ENCODE measurements at regions not wholly inside any gene's neighbourhood (a gene's known extent, or its start where the extent isn't known, plus 50 kb on each side); places are given as distances from the start of the nearest gene placed in this dataset.

DNA sequence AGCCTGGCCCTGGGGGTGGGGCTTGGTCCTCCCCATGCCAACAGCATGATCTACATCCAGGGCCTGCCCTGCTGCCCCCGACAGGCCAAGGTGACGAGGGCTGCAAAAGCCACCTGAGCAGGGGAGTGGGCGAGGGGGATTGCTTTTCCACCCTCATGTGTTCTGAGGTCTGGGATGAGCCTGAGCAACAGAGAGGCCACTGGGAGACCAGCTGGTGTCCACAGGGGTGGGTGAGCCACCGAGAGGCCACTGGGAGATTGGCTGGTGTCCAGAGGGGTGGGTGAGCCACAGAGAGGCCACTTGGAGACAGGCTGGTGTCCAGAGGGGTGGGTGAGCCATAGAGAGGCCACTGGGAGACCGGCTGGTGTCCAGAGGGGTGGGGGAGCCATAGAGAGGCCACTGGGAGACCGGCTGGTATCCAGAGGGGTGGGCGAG is 147.4 kb upstream of the GPC1 start:
- Mint-ChIP-seq H3K27ac (no peak overlapping the region), H3K27me3 (peaks cover 16% of the 10 kb centered on the region), H3K4me1 (no peaks in the 10 kb centered on the region), H3K36me3 (ENCODE audit: low read depth) (peaks cover 2% of the 10 kb centered on the region), H3K4me3 (no peak overlapping the region)
- ATAC-seq (no peak), DNase-seq (no peak)
- no peaks in the 10 kb centered on the region for H3K9me3 ChIP-seq (ENCODE audit: control insufficient read depth, low read length, poor library complexity, severe bottlenecking)

DNA sequence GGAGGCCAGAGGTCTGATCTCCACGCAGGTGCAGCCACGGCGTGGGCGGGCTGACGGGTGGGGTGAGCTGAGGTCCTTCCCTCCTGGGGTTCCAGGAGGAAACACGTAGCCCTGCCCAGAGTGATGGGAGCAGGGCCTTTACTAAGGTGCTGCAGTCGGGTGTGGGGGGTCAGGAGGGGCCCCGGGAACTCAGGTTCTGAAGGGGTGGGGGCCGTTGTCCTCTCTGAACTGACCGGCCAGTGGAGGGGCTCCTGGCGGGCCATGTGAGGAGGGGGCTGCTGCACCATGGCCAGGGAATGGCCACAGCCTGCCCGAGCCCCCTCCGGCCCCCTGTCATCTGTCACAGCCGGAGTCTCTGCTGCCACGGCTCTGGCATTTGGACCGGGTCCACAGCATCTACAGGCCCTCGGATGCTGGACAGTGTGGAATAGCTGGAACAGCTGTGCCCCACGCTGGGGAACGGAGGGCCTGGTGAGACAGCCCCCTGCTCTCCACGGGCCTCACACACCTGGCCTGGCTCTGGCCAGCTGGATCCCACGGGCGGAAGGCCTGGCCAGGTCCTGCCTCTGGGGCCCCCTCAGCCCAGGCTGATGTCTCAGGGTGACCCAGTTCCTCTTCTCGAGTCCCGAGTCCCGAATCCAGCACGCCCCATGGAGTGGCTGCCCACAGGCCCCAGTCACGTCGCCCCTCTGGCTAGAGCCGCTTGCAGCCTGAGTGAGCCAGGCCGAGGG is 145.6 kb upstream of the GPC1 start:
- Mint-ChIP-seq H3K4me3 (no peak overlapping the region), H3K4me1 (no peaks in the 10 kb centered on the region), H3K27me3 (peaks cover 18% of the 10 kb centered on the region), H3K27ac (no peak overlapping the region), H3K36me3 (ENCODE audit: low read depth) (peaks cover 2% of the 10 kb centered on the region)
- DNase-seq (no peak), ATAC-seq (no peak)
- H3K9me3 ChIP-seq (ENCODE audit: control insufficient read depth, low read length, poor library complexity, severe bottlenecking) = no peaks in the 10 kb centered on the region

DNA sequence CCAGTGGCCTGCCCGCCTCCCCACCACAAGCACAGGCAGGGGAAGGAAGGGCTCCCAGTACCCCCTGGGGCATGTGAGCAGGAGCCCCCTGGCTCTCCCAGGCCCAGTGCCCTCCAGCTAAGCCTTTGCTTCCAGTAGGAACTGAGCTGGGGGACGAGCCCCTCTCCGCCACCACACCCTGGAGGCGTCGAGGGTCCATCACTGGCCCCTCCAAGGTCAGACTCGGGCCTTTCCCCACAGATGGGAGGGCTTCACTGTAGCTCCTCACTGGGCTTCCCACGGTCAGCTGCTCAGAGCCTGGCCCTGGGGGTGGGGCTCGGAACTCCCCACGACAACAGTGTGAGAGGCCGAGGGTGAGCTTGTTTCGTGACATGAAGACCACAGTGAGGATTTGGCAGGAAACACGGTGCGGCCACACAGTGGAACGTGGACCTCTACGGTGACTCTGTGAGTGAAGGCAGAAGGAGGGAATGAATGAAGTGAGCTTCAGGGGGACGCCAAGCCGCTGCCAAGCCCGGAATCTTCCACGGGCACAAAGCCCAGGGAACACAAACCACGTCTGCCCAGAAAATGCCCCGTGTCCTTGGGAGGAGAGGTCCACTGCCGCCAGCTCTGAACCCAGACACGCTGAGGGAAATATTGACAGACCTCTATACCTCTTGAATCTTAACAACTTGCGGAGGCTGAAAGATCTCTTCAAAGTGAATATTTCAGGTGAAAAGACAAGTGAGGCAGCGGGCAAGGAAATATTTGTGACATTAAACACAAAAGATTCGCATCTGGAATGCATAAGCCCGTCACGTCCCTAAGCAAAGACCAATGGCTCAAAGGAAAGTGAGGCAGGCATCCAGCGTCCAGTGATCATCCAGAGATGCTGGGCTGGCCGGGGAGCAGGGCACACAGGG is 144.8 kb upstream of the GPC1 start:
- DNase-seq = no peak
- no peaks in the 10 kb centered on the region for H3K9me3 ChIP-seq (ENCODE audit: control insufficient read depth, low read length, poor library complexity, severe bottlenecking)
- H3K4me3 Mint-ChIP-seq = no peak overlapping the region
- peaks cover 2% of the 10 kb centered on the region for H3K36me3 Mint-ChIP-seq (ENCODE audit: low read depth)
- no peak overlapping the region for H3K27ac Mint-ChIP-seq
- no peak for ATAC-seq
- peaks cover 19% of the 10 kb centered on the region for H3K27me3 Mint-ChIP-seq
- H3K4me1 Mint-ChIP-seq = no peaks in the 10 kb centered on the region

DNA sequence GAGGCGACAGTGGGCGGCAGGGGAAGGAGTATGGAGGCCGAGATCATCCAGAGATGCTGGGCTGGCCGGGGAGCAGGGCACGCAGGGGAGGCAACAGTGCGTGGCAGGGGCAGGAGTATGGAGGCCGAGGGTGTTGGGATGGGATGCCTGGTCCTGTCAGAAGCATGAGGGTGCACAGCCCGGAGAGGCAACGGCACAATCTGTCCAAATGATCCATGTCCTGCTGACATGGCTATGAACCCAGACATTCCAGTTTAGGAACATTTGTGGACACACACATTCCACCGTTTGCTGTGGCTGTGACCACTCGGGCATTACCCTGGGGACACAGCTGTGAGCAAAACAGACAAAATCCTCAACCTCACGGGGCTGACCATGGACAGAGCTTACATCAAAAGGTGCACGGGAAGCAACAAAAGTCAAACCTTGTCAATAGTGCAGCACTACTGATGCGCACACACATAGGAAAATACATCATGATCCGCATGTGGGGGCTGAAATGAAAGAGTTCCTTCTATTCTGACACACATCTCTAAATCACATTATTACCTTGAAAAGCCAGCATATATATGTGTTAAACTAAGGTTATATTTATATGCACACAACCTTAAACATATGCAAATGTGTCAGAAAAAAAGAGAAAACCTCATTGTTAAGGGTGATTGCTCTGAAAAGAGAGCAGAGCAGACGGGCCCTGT is 144.0 kb upstream of the GPC1 start:
- Mint-ChIP-seq H3K4me3 (no peak overlapping the region), H3K36me3 (ENCODE audit: low read depth) (no peaks in the 10 kb centered on the region), H3K27me3 (peaks cover 25% of the 10 kb centered on the region), H3K4me1 (no peaks in the 10 kb centered on the region), H3K27ac (no peak overlapping the region)
- ATAC-seq (no peak), DNase-seq (no peak)
- H3K9me3 ChIP-seq (ENCODE audit: control insufficient read depth, low read length, poor library complexity, severe bottlenecking) = no peaks in the 10 kb centered on the region

DNA sequence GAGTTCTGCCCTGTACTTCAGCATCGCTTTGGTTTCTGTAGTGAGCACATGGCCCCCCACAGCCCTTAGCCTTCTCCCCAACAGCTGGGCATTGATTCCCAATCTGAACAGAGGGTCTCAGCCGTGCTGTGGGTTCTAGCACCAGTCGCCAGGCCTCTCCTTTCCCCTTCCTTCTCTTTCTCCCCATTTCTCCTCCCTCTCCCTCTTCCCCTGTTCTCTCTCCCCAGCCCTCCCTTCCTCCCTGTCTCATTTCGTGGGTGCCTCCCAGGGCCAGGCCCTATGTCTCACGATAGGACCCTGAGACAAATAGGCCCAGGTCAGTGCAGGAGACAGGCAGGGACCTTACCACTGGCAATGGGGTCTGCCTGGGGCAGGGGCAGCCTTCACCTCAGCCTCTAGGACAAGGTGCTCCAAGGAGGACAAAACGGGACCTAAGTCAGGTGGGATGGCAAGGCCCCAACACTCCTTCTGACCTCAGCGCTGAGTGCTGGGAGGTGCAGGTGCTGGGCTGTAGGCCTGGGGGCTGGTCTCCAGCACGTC is 143.4 kb upstream of the GPC1 start:
- Mint-ChIP-seq H3K36me3 (ENCODE audit: low read depth) (no peaks in the 10 kb centered on the region), H3K4me1 (no peaks in the 10 kb centered on the region), H3K27ac (no peak overlapping the region), H3K27me3 (peaks cover 26% of the 10 kb centered on the region), H3K4me3 (no peak overlapping the region)
- ATAC-seq (no peak), DNase-seq (no peak)
- H3K9me3 ChIP-seq (ENCODE audit: control insufficient read depth, low read length, poor library complexity, severe bottlenecking) = no peaks in the 10 kb centered on the region

DNA sequence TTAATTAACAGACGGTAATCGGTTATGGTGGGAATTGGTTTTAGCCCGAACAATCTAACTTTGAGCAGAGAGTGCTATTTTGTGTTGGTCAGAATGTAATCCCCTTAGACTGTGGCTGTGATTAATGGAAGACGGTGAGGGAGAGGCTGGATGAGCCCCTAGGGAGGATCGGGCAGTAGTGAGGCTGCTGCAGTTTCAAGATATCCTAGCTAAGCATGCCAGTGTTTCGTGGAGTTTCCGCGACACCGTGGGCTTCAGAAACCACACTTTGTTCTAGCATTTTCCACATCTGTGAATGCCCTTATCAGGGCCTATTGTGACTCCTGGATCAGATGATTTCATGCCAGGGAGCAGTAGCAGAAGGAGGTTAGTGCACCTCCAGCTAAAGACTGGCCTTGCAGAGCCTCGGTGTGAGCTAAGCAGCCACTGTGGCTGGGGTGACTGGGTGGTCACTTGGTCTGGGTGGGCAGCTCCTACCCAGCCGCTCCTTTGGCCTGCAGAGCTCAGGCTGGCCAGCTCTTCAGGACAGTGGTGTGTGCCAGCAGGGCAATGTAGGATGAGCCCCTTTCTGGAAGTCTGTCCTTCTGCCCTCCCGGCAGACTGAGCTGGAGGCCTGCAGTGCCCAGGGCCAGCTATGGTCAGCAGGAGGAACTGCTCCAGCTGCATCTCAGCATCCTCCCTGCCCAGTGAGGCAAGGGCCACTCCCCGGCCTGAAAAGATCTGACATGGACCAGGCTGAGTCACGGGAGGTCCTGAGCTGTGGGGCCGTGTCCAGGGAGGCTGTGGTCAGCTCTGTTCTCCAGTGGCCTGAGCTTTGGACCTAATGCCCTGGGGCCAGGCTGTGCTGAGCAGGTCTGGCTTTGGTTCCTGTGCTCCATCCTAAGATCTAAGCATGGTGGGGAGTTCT is 142.6 kb upstream of the GPC1 start:
- no peaks in the 10 kb centered on the region for H3K4me1 Mint-ChIP-seq

DNA sequence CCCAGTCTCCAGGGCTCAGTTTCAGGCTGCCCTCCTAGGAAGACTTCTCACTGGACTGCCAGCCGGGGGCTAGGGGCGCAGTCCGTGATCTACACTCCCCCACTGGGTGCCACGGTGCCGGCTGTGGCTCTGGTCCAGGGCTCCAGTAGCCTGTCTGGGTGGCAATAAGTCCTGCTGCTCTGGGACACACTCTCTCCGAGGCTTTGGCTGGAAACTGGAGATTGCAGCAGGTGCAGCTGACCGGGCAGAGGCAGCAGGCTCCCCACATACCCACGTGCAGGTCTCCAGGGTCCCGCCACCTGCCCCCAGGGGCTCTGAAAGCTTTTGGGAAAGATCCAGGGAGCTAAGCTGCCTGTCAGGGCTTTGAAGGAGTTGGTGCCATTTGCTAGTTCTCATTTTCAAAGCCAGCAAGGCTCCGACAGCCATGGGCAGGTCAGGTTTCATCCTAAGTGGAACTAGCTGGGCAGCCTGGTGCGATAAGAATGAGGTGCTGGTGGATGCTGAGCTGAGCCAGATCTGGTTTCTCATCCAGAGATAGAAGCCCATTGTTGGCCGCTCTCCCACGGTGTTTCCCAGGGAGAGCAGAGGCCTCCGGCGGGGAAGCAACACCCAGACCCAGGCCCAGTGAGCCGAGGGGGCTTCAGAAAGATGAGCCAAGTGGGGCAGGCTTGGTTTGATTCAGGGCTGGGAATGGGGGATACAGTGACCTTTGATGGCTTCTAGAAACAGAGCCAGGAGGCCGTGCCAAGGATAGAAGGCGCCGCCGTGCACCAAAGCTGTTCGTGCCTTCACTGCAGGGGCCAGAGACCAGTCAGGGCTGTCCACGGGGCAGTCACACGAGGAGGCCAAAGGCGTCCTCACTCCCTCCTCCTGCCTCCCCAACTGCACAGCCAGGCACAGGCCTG is 141.7 kb upstream of the GPC1 start:
- ATAC-seq (no peak), DNase-seq (no peak)
- Mint-ChIP-seq H3K4me1 (no peaks in the 10 kb centered on the region), H3K4me3 (no peak overlapping the region), H3K36me3 (ENCODE audit: low read depth) (no peaks in the 10 kb centered on the region), H3K27me3 (peaks cover 26% of the 10 kb centered on the region), H3K27ac (no peak overlapping the region)
- H3K9me3 ChIP-seq (ENCODE audit: control insufficient read depth, low read length, poor library complexity, severe bottlenecking) = no peaks in the 10 kb centered on the region

More for the DNA sequence above, 142.6 kb upstream of the GPC1 start:
- Mint-ChIP-seq H3K4me3 (no peak overlapping the region), H3K27ac (no peak overlapping the region), H3K27me3 (peaks cover 28% of the 10 kb centered on the region), H3K36me3 (ENCODE audit: low read depth) (no peaks in the 10 kb centered on the region)
- ATAC-seq (no peak), DNase-seq (no peak)
- H3K9me3 ChIP-seq (ENCODE audit: control insufficient read depth, low read length, poor library complexity, severe bottlenecking) = no peaks in the 10 kb centered on the region

DNA sequence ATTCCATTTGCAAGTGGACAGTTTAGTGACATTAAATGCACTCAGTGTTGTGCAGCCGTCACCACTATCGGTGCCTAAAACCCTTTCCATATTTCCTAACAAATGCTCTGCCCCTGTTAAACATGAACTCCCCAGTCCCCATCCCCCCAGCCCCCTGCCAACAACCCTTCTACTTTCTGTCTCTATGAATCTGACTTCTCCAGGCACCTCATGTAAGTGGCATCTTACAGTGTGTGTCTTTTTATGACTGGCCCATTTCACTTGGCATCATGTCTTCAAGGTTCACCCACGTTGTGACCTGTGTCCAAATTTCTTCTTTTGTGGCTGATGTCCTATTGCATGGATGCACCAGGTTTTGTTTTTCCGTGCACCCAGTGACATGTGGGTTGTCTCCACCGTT is 140.9 kb upstream of the GPC1 start:
- no peak for DNase-seq
- no peak for ATAC-seq
- no peaks in the 10 kb centered on the region for H3K4me1 Mint-ChIP-seq
- H3K27me3 Mint-ChIP-seq = peaks cover 26% of the 10 kb centered on the region
- no peak overlapping the region for H3K4me3 Mint-ChIP-seq
- no peak overlapping the region for H3K27ac Mint-ChIP-seq
- H3K9me3 ChIP-seq (ENCODE audit: control insufficient read depth, low read length, poor library complexity, severe bottlenecking) = no peaks in the 10 kb centered on the region
- no peaks in the 10 kb centered on the region for H3K36me3 Mint-ChIP-seq (ENCODE audit: low read depth)

DNA sequence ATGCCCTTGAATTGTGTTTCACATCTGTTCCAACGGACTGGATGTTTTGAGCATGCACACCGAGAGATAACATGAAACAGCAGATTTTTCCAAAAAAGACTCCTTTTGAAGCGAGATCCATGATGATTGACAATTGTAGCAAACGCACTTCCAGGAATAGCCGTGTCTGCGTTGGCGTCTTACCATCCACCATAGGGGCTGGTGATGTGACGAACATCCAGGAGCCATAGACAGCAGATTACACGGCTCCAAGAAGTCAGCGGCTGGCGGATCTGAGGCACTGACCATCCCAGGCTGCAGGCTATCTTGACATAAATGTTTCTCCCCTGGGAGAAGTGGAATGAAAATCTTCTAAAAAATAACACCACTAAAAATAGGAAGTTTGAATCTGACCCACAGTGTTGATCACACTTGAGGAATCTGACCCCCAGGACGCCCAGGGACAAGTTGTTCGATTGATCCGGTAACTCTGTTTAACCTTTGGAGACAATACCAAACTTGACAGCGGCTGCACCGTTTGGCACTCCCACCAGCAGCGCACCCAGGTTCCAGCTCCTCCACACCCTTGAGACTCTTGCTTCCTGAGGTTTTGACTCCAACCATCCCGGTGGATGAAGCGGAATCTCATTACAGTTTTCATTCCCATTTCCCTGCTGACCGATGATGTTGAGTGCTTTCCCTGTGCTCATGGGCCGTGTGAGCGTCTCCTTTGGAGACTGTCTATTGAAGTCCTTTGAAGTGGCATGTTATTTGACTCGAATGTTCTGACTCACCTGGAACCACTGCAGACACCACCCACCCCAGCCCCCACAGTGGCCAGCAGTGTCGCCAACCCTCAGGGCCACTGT is 140.0 kb upstream of the GPC1 start:
- Mint-ChIP-seq H3K27me3 (peaks cover 30% of the 10 kb centered on the region), H3K4me3 (no peak overlapping the region), H3K4me1 (no peaks in the 10 kb centered on the region), H3K27ac (no peak overlapping the region), H3K36me3 (ENCODE audit: low read depth) (no peaks in the 10 kb centered on the region)
- no peak for DNase-seq
- H3K9me3 ChIP-seq (ENCODE audit: control insufficient read depth, low read length, poor library complexity, severe bottlenecking) = no peaks in the 10 kb centered on the region
- ATAC-seq = no peak

DNA sequence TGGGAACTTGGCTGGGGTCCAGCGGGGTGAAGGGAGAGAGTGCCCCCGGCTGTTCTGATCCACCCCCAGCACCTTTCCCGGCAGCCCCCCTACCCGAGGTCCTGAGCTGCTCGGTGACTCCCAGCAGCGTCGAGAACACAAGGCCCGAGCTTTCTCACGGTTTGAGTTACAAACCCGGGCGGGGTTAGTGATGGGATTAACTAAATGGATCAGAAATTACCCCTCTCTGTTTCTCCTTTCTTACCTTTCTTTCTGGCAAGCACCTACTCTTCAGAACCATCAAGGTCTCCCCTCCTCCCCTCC is 139.4 kb upstream of the GPC1 start:
- Mint-ChIP-seq H3K27ac (no peak overlapping the region), H3K36me3 (ENCODE audit: low read depth) (no peaks in the 10 kb centered on the region), H3K4me3 (no peak overlapping the region), H3K27me3 (peaks cover 34% of the 10 kb centered on the region), H3K4me1 (no peaks in the 10 kb centered on the region)
- ATAC-seq (no peak), DNase-seq (no peak)
- H3K9me3 ChIP-seq (ENCODE audit: control insufficient read depth, low read length, poor library complexity, severe bottlenecking) = no peaks in the 10 kb centered on the region

DNA sequence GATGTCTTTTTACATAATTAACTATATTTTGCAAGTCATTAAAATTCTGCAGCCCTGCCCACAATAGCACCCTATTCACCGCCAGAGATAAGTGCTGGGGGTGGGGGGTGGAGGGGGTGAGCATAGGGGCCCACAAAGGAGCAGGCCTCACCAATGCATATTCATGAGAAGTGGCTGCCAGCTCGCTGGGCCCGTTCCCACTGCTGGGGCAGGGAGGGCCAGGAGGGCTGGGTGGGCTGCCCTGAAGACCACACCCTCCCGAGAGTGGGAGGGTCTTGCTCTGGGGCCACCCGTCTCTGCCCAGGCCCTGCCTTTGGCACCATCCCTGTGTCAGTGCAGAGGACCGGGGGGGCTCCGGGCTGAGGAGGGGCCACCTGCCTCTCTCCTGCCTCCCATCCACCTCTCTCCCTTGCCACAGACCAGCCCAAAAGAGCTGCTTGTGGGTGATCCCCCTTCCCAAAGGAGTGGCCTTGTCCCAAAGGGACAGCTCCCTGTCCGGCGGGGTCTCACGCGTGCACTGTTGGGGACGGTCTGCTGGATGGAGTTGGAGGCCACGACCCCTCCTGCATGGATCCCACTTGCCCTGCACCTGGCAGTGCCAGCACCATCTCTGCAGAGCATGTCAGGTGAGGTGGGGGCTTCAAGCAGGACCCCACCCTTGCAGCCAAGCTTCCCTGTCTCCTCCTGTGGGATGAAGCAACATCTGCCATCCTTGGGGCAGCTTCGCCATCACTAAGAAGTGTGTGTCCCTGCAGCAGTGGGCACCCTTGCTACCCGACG is 138.8 kb upstream of the GPC1 start:
- Mint-ChIP-seq H3K4me1 (no peaks in the 10 kb centered on the region), H3K4me3 (no peak overlapping the region), H3K27ac (no peak overlapping the region), H3K27me3 (peaks cover 41% of the 10 kb centered on the region), H3K36me3 (ENCODE audit: low read depth) (no peaks in the 10 kb centered on the region)
- ATAC-seq = no peak
- H3K9me3 ChIP-seq (ENCODE audit: control insufficient read depth, low read length, poor library complexity, severe bottlenecking) = no peaks in the 10 kb centered on the region
- no peak for DNase-seq

All from T-helper 17 cell (primary cell).